Suprapubic skin (tissue), 4 donors: ENCODE measurements at regions not wholly inside any gene's neighbourhood (a gene's known extent, or its start where the extent isn't known, plus 50 kb on each side); places are given as distances from the start of the nearest gene placed in this dataset.

Experiments used
- DNase-seq, 2 donors: peaks; one replicate each; pipeline ENCODE4 v3.0.0-alpha.2; 2019; ENCODE audit warnings: low spot score in 2 of 2
- H3K27ac ChIP-seq: fragments of 200-600 bp; sonication (generic); one replicate; pipeline ENCODE4 v1.5.1; 2019
- H3K27me3 ChIP-seq: fragments of 200-600 bp; sonication (generic); one replicate; pipeline ENCODE4 v1.5.1; 2019
- H3K36me3 ChIP-seq: fragments of 200-600 bp; sonication (generic); one replicate; pipeline ENCODE4 v1.5.1; 2019
- H3K4me1 ChIP-seq: fragments of 200-600 bp; sonication (generic); one replicate; pipeline ENCODE4 v1.5.1; 2019
- H3K4me3 ChIP-seq: fragments of 200-600 bp; sonication (generic); one replicate; pipeline ENCODE4 v1.5.1; 2019; ENCODE audit warnings: mild to moderate bottlenecking
- H3K9me3 ChIP-seq: fragments of 200-600 bp; sonication (generic); one replicate; pipeline ENCODE4 v1.5.1; 2019
- EP300 ChIP-seq: sonication (generic); formaldehyde crosslinking; IDR thresholded peaks from one replicate; pipeline ENCODE4 v1.6.1; 2017; ENCODE audit warnings: antibody characterized with exemption
- POLR2A ChIP-seq, 2 donors: fragments of 450-650 bp; IDR thresholded peaks; one replicate each; pipeline ENCODE4 v1.6.1; 2017; ENCODE audit warnings: antibody characterized with exemption in 2 of 2, mild to moderate bottlenecking in 2 of 2, moderate library complexity in 2 of 2
- POLR2AphosphoS5 ChIP-seq, 3 donors: sonication (generic); formaldehyde crosslinking; IDR thresholded peaks; one replicate each; pipeline ENCODE4 v1.6.1; 2017; ENCODE audit warnings: antibody characterized with exemption in 3 of 3
- WGBS: methylation state at CpG from one replicate; pipeline ENCODE4 v1.1.5; 2018; 5-methylcytosine and 5-hydroxymethylcytosine counted together
- TF ChIP-seq, protein P1 (sequence below), 2 donors: fragments of 200-600 bp in 1 of 2; fragments of 450-650 bp in 1 of 2; sonication (generic) in 1 of 2; IDR thresholded peaks; one replicate each; pipeline ENCODE4 v1.5.1; 2016 to 2019; ENCODE audit warnings: antibody characterized with exemption in 2 of 2, mild to moderate bottlenecking in 1 of 2, moderate library complexity in 1 of 2

DNA sequence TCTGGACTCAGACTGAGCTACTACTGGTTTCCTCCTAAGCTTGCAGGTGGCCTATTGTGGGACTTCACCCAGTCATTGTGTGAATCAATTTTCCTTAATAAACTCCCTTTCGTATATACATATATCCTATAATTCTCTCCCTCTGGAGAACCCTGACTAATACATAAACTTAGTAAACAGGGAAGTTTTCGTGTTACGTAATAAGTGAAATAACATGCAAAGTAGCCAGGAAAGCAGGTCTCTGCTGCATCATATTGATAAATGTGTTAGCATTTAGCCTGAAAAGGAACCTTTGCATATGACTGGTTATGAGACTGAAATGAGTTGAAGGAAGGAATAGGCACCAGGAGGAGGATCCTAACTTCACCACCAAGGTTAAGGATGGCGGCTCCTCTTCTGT is 527.2 kb upstream of the FAM98A start:
- Histone ChIP-seq H3K27me3 (no peaks in the 10 kb centered on the region), H3K4me1 (no peaks in the 10 kb centered on the region), H3K4me3 (no peak overlapping the region), H3K9me3 (no peaks in the 10 kb centered on the region), H3K36me3 (no peaks in the 10 kb centered on the region), H3K27ac (no peak overlapping the region)
- whole genome bisulfite sequencing = 92% methylated on average over 4 of the region's 4 CpGs
- TF ChIP-seq POLR2A (IDR thresholded peaks at IDR 0.05) (no peak), EP300 (no peak), POLR2AphosphoS5 (IDR thresholded peaks at IDR 0.05) (no peak)
- TF ChIP-seq, protein P1, sequence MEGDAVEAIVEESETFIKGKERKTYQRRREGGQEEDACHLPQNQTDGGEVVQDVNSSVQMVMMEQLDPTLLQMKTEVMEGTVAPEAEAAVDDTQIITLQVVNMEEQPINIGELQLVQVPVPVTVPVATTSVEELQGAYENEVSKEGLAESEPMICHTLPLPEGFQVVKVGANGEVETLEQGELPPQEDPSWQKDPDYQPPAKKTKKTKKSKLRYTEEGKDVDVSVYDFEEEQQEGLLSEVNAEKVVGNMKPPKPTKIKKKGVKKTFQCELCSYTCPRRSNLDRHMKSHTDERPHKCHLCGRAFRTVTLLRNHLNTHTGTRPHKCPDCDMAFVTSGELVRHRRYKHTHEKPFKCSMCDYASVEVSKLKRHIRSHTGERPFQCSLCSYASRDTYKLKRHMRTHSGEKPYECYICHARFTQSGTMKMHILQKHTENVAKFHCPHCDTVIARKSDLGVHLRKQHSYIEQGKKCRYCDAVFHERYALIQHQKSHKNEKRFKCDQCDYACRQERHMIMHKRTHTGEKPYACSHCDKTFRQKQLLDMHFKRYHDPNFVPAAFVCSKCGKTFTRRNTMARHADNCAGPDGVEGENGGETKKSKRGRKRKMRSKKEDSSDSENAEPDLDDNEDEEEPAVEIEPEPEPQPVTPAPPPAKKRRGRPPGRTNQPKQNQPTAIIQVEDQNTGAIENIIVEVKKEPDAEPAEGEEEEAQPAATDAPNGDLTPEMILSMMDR (IDR thresholded peaks at IDR 0.05) = no peak
- no peak for DNase-seq

DNA sequence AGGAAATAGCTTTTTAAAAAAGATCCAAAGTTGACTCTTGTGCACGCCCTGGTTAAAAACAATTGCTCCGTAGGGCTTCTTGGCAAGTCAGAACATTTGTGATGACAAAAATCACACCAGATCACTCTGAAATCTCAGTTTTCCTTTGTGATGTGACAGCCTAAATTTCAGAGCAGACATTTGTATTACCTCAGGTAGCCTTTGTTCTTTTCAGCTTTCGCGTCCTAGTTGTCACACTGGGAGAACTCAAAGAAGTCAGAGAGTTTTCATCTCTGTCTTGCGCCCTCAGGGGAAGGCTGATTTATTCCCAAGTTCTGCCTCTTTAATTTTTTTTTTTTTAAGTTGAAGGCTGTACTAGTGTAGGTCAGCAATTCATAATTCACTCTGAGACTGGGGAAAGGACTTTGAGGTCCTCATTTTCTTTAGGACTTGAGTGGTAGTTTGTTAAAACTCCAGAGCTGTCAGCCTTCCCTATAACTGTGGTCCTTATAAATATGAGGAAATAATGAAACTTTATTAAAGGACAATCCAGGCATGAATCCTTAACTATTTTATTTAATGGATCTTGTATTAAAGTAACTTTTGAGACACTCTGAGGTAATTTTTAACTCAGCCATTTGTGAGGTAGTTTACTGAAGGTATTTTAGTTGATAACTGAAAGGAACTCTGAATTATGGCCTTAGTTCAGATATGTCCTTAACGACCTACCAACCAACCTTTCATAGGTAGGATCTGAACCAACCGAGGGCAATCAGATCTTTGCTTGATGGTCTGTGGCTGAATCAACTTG is 525.1 kb upstream of the FAM98A start:
- Histone ChIP-seq H3K36me3 (no peaks in the 10 kb centered on the region), H3K27ac (no peak overlapping the region), H3K4me3 (no peak overlapping the region), H3K9me3 (no peaks in the 10 kb centered on the region), H3K27me3 (no peaks in the 10 kb centered on the region), H3K4me1 (no peaks in the 10 kb centered on the region)
- 43% methylated on average over 7 of the region's 7 CpGs for whole genome bisulfite sequencing
- TF ChIP-seq POLR2AphosphoS5 (IDR thresholded peaks at IDR 0.05) (no peak), EP300 (no peak)
- DNase-seq = no peak

DNA sequence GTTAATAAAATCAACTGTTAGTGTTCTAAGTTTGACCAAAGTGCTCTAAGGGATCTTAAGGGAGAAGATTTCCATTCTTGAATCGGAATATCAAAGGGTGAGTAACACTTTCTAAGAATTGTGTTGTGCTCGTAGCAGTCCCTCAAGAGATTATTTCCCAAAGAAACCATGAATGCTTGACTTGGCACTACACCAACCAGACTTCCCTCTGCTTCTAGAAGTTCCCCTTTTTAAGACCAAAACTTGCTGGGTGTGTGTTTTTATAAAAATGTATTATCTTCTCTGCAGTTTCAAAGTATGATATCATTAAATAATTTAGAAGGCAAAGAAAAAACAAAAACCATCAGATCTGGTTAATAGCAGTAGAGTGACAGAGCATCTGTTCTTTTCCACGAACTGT is 522.0 kb upstream of the FAM98A start:
- Histone ChIP-seq H3K36me3 (no peaks in the 10 kb centered on the region), H3K27ac (no peak overlapping the region), H3K4me3 (no peak overlapping the region), H3K4me1 (no peaks in the 10 kb centered on the region), H3K27me3 (no peaks in the 10 kb centered on the region), H3K9me3 (no peaks in the 10 kb centered on the region)
- DNase-seq = no peak
- WGBS = 40% methylated on average over 3 of the region's 3 CpGs
- no peak for TF ChIP-seq POLR2AphosphoS5 (IDR thresholded peaks at IDR 0.05)
- no peak for TF ChIP-seq EP300
- no peak for TF ChIP-seq POLR2A (IDR thresholded peaks at IDR 0.05)
- TF ChIP-seq, protein P1 (IDR thresholded peaks at IDR 0.05) = no peak

DNA sequence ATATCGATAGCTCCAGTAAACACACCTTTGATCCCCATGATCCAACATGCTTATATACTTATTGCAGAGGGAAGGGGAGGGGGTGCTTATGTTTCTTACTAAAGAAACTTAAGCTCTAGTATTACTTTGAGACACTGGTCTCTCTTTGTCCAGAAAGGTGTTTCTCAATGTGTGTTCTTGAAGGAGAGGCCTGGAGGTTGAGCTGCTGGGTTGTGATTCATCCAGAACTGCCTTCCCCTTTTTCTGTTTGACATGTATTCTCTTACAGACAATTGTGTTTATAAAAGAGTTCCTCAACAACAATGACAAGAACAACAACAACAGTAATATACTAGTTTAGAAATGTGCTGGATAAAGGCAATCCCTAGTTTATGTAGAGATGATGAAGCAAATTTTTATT is 516.0 kb upstream of the FAM98A start:
- TF ChIP-seq POLR2AphosphoS5 (IDR thresholded peaks at IDR 0.05) (no peak), EP300 (no peak), POLR2A (IDR thresholded peaks at IDR 0.05) (no peak)
- TF ChIP-seq, protein P1 (IDR thresholded peaks at IDR 0.05) = no peak
- no peaks in the 10 kb centered on the region for H3K36me3 ChIP-seq
- no peak for DNase-seq
- no peak overlapping the region for H3K27ac ChIP-seq
- no peaks in the 10 kb centered on the region for H3K4me1 ChIP-seq
- 97% methylated on average over 1 of the region's 1 CpG for WGBS
- no peak overlapping the region for H3K4me3 ChIP-seq
- H3K27me3 ChIP-seq = no peaks in the 10 kb centered on the region
- no peaks in the 10 kb centered on the region for H3K9me3 ChIP-seq

DNA sequence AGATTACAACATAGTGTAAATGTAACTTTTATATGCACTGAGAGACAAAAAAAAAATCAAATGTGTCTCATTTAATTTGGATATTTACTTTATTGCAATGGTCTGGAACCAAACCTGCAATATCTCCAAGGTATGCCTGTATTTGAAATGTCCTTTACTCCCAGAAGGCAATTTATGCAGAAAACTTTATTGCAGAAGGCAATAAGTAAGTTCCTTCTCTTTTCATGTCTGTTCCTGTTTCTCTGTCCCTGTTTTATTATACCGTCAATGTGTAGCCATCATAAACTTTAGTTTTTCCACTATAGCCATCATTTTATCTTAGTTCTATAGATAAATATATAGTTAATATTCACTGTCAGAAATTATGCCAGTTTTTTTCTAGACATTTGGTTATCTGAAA is 513.1 kb upstream of the FAM98A start:
- Histone ChIP-seq H3K4me3 (no peak overlapping the region), H3K27ac (no peak overlapping the region), H3K9me3 (no peaks in the 10 kb centered on the region), H3K4me1 (no peaks in the 10 kb centered on the region), H3K27me3 (no peaks in the 10 kb centered on the region), H3K36me3 (no peaks in the 10 kb centered on the region)
- no peak for DNase-seq
- TF ChIP-seq POLR2AphosphoS5 (IDR thresholded peaks at IDR 0.05) (no peak), POLR2A (IDR thresholded peaks at IDR 0.05) (no peak), EP300 (no peak)
- TF ChIP-seq, protein P1 (IDR thresholded peaks at IDR 0.05) = no peak
- 64% methylated on average over 1 of the region's 1 CpG for WGBS
